ENCODE measurements at regions not wholly inside any gene's neighbourhood (a gene's known extent, or its start where the extent isn't known, plus 50 kb on each side); places are given as distances from the start of the nearest gene placed in this dataset.
"Not testable (repeated sequence)": the region's sequence is repeated elsewhere in the genome, so short reads cannot be mapped to it uniquely, and the experiment has no call there.

DNA sequence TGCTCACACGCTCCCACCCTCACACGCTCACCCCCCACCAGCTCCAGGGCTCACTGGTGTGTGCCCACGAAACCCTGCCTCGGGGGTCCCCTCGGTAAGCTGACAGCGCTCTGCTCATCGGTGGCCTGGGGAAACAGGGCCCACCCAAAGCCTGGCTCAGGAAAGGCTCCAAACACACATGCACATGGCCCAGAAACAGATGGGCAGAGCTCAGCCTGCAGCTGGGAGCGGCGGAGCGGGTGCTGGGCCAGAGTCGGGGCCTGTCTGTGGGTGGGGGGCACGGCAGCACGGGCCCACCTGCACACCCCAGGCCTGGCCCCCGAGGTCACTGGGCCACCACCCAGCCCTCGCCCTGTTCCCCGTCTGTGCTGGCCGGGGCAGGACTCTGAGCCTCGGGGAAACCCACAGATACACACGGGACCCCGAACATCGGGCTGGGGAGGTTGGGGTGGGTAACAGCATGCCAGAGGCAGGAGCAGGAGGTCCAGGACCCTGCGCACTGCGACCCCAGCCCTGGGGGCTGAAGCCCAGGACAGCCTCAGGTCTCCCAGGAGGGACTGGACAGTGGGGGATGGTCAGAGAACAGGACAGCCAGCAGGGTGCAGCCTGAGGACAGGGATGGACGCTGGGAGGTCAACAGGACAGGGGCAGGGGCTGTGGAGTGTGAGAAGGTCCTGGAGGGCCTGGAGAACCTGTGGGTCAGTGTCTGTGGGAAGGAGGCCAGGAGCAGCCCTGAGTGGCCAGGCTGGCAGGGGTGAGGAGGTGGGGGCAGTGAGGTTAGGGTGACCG is 165.1 kb downstream of the TMEM121 start:
- not testable (repeated sequence) for DNase-seq

DNA sequence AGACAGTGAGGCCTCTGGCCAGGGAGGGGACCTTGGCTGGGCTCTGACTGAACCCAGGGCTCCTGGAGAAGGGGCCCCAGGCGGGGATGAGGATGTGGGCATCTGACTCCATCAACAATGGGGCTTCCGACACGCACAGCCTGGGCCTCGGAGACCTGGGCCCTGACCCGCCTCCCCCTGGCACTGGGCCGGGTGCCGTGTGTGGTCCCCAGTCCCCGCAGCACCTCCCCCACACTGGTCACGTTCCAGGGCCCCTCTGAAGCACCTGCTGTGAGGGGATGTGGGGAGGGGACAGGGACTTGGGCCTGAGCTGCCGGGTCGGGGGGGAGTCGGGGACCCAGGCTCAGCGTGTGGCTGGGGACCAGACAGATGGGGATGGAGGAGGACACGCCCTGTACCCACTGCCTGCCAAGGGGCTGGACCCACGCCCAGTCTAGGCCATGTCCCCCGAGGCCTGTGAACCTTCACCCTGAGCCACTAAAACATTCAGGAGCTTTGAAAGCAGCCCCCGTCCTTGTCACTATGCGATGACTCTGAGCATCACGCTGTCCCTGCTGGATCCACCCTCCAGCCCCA is 165.8 kb downstream of the TMEM121 start:
- not testable (repeated sequence) for DNase-seq

DNA sequence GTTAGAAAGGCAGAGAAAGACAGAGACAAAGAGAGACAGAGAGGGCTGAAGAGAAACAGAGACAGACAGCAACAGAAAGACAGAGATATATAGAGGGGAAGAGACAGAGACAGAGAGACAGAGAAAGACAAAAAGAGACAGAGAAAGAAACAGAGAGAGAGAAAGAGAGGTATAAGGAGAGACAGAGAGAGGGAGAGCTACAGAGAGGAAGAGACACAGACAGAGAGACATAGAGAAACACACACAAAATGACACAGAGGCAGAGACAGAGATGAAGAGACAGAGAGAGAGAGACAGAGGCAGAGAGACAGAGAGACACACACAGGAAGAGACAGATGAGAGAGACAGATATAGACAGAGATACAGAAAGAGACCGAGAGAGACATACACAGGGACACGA is 168.6 kb downstream of the TMEM121 start:
- DNase-seq = no peak

DNA sequence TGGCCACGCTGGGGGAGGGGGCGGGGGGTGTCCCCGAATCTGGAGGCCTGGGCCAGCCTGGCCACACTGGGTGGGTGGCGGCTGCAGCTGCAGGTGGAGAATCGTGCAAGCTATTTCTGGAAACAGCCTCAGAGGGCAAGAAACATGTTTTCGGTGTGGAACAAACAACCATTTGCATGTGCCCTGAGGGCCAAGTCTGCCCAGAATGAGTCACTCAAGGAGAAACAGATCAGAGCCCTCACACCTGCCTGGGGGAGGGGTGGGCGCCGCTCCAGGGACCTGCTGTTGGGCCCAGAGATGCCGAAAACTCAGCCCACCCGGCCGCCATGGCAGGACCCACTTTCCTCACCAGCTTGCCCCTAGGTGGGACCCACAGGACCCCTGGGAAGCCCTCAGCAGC is 170.0 kb downstream of the TMEM121 start:
- DNase-seq = not testable (repeated sequence)

DNA sequence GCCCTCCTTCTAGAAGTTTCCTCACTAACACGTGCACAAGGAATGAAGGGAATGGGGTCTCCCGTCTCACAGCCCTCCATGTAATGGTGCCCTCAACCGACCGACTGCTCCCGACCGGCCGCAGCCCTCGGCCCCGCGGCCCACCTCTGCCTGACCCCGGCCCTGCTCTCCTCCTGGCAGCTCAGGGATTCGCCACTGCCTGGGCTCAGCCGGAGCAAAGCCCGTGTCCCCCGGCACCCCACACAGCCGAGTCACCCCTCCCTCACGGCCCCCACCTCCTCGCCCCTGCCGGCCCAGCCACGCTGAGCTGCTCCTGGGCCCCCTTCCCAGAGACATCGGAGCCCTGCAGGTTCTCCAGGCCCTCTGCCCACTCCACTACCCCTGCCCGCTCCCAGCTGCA is 171.0 kb downstream of the TMEM121 start:
- DNase-seq = not testable (repeated sequence)

DNA sequence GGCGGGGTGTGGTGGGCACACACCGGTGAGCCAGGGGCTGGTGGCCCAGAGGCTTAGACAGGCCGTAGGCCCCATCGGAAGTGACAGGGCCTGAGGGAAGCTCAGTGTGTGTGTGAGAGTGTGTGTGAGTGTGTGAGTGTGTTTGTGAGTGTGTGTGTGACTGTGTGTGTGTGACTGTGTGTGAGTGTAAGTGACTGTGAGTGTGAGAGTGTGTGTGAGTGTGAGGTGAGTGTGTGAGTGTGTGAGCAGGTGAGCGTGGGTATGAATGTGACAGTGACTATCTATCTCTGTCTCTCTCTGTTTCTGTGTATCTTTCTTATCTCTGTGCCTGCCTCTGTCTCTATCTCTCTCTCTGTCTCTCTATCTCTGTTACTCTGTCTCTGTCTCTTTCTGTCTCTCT is 171.6 kb downstream of the TMEM121 start:
- not testable (repeated sequence) for DNase-seq

DNA sequence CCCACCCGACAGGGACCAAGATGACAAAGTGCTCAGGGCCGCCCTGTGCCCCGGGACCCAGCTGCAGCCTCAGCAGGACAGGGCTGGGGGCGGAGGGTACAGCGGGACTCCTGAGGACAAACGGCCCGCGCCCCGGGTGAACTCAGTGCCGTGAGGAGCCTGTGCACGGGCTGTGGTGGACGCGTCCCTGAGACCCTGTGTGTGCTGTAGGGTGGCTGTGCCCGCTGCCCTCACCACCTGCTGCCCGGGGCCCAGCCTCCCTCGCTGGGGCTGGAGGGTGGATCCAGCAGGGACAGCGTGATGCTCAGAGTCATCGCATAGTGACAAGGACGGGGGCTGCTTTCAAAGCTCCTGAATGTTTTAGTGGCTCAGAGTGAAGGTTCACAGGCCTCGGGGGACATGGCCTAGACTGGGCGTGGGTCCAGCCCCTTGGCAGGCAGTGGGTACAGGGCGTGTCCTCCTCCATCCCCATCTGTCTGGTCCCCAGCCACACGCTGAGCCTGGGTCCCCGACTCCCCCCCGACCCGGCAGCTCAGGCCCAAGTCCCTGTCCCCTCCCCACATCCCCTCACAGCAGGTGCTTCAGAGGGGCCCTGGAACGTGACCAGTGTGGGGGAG is 172.7 kb downstream of the TMEM121 start:
- not testable (repeated sequence) for DNase-seq

DNA sequence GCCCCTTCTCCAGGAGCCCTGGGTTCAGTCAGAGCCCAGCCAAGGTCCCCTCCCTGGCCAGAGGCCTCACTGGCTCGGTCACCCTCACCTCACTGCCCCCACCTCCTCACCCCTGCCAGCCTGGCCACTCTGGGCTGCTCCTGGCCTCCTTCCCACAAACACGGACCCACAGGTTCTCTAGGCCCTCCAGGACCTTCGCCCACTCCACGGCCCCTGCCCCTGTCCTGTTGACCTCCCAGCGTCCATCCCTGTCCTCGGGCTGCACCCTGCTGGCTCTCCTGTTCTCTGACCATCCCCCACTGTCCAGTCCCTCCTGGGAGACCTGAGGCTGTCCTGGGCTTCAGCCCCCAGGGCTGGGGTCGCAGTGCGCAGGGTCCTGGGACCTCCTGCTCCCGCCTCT is 173.3 kb downstream of the TMEM121 start:
- DNase-seq = not testable (repeated sequence)

DNA sequence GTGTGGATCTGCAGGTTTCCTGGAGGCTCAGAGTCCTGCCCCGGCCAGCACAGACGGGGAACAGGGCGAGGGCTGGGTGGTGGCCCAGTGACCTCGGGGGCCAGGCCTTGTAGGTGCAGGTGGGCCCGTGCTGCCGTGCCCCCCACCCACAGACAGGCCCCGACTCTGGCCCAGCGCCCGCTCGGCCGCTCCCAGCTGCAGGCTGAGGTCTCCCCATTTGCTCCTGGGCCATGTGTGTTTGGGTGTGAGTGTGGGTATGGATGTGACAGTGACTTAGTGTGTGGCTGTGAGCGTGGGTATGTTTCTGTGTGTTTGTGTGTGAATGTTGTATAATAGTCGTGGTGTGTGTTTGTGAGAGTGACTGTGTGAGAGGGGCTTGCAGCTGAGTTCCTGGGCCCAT is 173.8 kb downstream of the TMEM121 start:
- DNase-seq = not testable (repeated sequence)

DNA sequence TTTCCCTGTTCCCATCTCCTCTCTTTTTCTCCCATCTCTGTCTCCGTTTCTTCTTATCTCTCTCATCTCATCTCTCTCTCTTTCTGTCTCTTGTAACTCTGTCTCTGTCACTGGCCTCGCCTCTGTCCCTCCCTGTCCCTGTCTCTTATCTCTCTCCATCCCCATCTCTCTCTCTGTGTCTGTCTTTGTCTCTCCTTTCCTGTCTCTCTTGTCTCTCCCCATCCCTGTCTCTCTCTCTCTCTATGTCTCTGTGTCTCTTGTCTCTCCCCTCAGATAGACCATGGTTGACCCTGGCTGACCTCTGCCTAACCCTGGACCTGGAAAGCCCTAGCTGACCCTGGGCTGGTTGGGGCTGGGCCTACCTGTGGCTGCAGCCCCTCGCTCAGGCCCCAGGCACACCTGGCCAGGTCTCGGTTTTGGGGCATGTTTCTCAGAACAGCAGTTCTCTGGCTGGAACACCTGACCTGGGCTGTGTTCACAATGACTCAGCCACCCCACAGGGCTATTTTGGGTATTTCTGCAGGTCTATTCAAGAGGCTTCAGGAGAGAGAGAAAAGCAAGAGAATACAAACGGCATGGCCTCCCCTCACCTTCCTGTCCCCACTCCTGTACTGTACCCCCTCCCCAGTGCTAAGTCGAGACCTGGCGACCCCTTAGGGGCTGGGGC is 174.4 kb downstream of the TMEM121 start:
- DNase-seq = no peak

DNA sequence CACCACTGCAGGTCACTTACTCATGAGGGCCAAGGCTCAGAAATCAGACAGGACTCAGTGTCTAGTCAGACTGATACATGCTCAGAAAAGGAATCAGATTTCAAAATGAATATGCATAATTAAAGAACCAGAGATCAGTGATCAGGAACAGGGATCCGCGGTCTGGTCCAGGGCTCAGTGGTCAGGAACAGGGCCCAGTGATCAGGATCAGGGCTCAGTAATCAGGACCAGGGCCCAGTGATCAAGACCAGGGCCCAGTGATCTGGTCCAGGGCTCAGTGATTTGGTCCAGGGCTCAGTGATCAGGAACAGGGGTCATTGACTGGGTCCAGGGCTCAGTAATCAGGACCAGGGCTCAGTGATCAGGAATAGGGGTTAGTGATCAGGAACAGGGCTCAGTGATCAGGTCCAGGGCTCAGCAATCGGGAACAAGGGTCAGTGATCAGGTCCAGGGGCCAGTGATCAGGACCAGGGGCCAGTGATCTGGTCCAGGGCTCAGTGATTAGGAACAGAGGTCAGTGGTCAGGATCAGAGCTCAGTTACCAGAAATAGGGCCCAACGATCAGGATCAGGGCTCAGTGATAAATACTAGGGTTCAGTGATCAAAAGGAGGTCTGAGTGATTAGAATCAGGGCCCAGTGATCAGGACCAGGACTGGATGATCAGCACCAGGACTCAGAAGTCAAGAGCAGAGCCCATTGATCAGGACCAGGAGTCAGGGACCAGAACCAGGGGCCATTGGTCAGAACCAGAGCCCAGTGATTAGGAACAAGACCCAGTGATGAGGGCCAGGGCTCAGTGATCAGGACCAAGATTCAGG is 175.3 kb downstream of the TMEM121 start:
- no peak for DNase-seq

DNA sequence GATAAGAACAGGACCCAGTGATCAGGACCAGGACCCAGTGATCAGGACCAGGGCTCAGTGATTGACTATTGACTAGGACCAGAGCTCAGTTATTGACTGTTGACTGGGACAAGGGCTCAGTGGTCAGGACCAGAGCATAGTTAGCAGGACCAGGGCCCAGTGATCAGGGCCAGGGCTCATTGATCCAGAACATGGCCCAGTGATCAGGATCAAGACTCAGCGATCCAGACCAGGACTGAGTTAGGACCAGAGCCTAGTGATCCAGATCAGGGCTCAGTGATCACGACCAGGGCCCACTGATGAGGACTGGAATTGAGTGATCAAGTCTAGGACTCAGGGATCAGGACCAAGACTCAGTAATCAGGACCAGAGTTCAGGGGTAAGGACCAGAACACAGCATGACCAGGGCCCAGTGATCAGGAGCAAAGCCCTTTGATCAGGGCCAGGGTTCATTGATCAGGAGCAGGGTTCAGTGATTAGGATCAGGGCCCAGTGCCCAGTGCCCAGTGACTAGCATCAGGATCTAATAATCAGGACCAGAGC is 176.0 kb downstream of the TMEM121 start:
- DNase-seq = no peak

DNA sequence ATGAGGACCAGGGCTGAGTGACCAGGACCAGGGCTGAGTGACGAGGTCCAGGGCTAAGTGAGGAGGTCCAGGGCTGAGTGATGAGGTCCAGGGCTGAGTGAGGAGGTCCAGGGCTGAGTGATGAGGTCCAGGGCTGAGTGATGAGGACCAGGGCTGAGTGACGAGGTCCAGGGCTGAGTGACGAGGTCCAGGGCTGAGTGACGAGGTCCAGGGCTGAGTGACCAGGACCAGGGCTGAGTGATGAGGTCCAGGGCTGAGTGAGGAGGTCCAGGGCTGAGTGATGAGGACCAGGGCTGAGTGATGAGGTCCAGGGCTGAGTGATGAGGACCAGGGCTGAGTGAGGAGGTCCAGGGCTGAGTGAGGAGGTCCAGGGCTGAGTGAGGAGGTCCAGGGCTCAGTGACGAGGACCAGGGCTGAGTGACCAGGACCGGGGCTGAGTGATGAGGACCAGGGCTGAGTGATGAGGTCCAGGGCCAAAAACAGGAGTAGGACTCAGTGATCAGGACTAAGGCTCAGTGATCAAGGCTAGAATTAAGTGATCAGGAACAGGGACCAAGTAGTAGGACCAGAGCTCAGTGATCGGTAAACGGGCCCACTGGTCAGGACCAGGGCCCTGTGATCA is 176.8 kb downstream of the TMEM121 start:
- DNase-seq = not testable (repeated sequence)

DNA sequence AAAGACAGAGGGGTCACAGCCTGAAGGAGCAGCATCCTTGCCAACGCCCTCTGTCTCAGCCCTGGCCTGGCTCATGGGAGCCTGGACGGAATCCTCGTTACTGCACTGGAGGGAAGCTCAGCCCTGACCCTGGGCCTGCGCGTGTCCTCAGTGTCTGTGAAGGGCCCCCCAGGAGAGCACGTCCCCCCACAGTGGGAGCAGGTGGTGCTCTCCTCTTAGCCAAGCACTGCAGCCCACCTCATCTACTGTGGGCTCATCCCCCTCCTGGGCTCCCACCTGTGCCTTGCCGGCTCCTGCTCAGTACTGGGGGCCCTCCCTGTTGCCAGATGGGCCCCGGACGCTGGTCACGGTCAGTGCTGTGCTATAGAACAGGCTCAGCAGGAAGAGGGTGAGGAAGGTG is 177.7 kb downstream of the TMEM121 start:
- DNase-seq = not testable (repeated sequence)

DNA sequence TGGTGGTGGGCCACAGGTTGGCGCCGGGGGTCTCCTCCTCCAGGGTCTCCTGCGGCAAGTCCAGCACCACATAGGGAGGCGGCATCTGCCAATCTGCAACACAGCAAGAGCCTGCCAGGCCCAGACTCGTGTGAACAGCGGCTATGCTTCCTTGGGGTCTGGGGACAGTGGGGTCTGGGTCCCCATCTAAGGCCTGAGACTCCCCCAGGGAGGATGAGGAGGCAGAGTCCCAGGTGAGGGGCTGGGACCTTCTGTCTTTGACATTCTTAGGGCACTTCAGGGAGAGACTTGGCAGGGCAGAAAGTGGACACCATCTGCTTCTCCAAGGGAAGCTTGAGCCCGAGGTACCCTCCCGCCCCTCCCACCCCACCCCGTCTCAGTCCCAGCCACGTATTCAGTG is 178.1 kb downstream of the TMEM121 start:
- not testable (repeated sequence) for DNase-seq

DNA sequence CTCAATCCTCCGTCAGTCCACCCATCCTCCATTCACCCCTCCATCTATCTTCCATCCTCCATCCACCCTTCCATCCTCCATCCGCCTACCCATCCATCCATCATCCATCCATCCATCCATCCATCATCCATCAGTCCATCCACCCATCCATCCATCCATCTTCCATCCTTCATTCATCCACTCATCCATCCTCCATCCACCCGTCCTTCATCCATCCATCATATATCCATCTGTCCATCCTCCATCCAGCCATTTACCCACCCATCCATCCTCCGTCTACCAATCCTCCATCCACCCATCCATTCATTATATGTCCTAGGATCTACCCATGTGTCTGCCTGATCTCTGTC is 179.1 kb downstream of the TMEM121 start:
- not testable (repeated sequence) for DNase-seq

DNA sequence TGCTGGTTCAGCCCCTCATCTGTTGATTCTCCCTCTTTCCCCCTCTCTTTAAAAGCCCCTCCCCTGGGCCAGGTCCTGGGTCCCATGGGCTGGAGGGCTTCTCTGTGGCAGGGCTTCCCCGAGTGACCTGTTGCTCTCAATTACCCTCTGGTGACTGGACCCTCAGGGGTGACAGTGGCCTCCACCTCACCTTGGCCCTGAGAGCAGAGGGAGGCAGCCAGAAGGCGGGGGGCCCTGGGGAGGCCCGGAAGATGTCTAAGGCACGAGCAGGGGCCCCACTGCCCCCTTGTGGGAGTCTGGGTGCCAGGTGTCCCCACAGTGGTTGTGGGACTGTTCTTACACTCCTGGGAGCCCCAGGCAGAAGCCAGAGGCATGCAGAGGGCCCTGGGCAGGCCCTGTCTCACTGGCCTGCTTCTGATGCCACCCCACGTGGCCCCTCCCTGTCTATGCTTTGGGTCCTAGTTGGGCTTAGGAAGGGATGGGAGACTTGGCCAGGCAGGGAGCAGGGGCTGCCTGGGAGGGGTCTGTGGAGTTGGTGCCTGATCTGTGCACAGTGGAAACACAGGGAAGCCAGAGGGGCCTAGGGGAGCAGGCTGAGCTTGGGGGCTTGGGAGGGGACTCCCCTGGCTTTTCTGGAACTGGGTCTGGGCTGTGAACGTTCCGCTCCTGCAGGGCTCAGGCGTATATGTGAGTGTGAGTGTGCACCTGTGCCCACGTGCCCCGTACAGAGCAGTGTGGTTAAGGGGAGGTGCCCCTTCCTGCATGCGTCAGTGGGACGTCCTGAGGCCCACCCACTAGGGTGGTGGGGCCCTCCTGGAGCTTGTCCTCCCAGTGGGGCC is 179.7 kb downstream of the TMEM121 start:
- not testable (repeated sequence) for DNase-seq

DNA sequence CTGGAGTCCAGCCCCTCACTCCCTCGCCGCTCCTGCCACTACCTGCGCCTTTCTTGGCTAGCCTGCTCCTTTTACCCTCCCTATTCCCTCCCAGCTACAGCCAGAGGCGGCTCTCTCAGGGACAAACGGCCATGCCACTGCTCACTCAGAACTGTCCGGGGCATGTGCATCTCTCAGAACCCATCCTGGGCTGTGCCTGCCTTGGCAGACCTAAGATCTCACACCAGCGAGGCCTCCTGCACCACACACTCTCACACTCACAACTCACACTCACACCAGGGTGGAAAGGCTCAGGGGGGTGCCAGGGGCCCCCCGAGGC is 180.3 kb downstream of the TMEM121 start:
- DNase-seq = not testable (repeated sequence)

DNA sequence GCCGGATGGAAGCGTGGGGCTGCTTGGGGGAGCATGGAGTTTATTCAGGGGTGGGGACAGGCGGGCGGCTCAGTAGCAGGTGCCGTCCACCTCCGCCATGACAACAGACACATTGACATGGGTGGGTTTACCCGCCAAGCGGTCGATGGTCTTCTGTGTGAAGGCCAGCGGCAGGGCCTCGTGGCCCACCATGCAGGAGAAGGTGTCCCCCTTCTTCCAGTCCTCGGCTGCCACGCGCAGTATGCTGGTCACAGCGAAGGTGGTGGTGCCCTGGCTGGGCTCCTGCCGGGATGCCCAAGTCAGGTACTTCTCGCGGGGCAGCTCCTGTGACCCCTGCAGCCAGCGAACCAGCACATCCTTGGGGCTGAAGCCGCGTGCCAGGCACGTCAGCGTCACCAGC is 180.7 kb downstream of the TMEM121 start:
- DNase-seq = not testable (repeated sequence)

DNA sequence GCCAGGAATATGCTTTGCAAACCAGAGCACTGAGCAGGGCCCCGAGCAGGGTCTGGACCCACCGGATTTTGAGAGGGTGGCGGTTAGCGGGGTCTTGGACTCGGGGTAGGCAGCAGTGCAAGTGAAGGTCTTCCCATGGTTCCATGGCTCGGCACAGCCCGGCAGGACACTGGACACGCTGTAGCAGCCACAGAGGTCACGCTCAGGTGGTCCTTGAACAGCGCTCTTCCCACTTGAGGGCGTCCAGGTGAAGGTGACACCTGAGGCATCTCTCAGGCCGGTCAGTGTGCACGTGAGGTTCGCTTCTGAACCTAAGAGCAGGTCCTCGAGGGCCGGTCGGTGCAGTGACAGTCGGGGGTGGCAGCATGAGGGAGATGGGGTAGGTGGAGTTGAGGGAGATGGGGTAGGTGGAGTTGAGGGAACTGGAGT is 181.4 kb downstream of the TMEM121 start:
- not testable (repeated sequence) for DNase-seq
